CD8-positive, alpha-beta memory T cell (primary cell): ENCODE measurements at regions not wholly inside any gene's neighbourhood (a gene's known extent, or its start where the extent isn't known, plus 50 kb on each side); places are given as distances from the start of the nearest gene placed in this dataset.

Experiments used
- CTCF ChIA-PET: fragments of 350-600 bp; sonication (Branson Sonifier 250); formaldehyde crosslinking; loops from one replicate; lab custom pipeline; 2021; ENCODE audit warnings: antibody characterized with exemption; lab: Charles Lee
- POLR2A ChIA-PET: fragments of 350-600 bp; sonication (Branson Sonifier 250); formaldehyde crosslinking; loops from one replicate; lab custom pipeline; 2021; ENCODE audit warnings: antibody characterized with exemption; lab: Charles Lee
- DNase-seq, 5 donors: peaks; one replicate each; pipeline versions ENCODE4 v3.0.0 to v3.0.0-alpha.2; 2020 to 2022; ENCODE audit warnings: mixed read lengths in 1 of 5
- H3K27ac ChIP-seq: one replicate; pipeline ENCODE4 v1.7.0; 2013; ENCODE audit warnings: low read depth, mild to moderate bottlenecking, low read length, moderate library complexity
- H3K27me3 ChIP-seq: 2 replicates; pipeline ENCODE4 v1.7.0; 2013; ENCODE audit warnings: low read length, mild to moderate bottlenecking; ENCODE audit not compliant: insufficient read depth, poor library complexity, severe bottlenecking
- H3K36me3 ChIP-seq: 2 replicates; pipeline ENCODE4 v1.7.0; 2013; ENCODE audit warnings: mild to moderate bottlenecking, low read length, moderate library complexity; ENCODE audit not compliant: insufficient read depth
- H3K4me1 ChIP-seq: 2 replicates; pipeline ENCODE4 v1.7.0; 2013; ENCODE audit warnings: mild to moderate bottlenecking, low read length, moderate library complexity; ENCODE audit not compliant: insufficient read depth
- H3K4me3 ChIP-seq: 2 replicates; pipeline ENCODE4 v1.7.0; 2013; ENCODE audit warnings: mild to moderate bottlenecking, low read length
- H3K9me3 ChIP-seq: 2 replicates; pipeline ENCODE4 v1.7.0; 2013; ENCODE audit warnings: mild to moderate bottlenecking, low read length
- H3K27ac Mint-ChIP-seq, 8 donors: one replicate each; pipeline ENCODE4 v1.8.0; 2020 to 2021; ENCODE audit warnings: mixed read lengths in 8 of 8, mild to moderate bottlenecking in 6 of 8, inconsistent platforms in 3 of 8, moderate library complexity in 3 of 8
- H3K27me3 Mint-ChIP-seq, 2 donors: one replicate each; pipeline ENCODE4 v1.8.0; 2020 to 2021; ENCODE audit warnings: mixed read lengths in 2 of 2, mild to moderate bottlenecking in 1 of 2, moderate library complexity in 1 of 2
- H3K36me3 Mint-ChIP-seq, 3 donors: one replicate each; pipeline ENCODE4 v1.8.0; 2020 to 2021; ENCODE audit warnings: mixed read lengths in 3 of 3, inconsistent platforms in 1 of 3, mild to moderate bottlenecking in 1 of 3
- H3K4me1 Mint-ChIP-seq, 3 donors: one replicate each; pipeline ENCODE4 v1.8.0; 2020 to 2021; ENCODE audit warnings: mixed read lengths in 3 of 3, inconsistent platforms in 1 of 3, mild to moderate bottlenecking in 1 of 3
- H3K4me3 Mint-ChIP-seq, 7 donors: one replicate each; pipeline ENCODE4 v1.8.0; 2020 to 2021; ENCODE audit warnings: mixed read lengths in 7 of 7, mild to moderate bottlenecking in 6 of 7, moderate library complexity in 4 of 7, inconsistent platforms in 2 of 7
- H3K9me3 Mint-ChIP-seq, 5 donors: one replicate each; pipeline ENCODE4 v1.8.0; 2020 to 2022; ENCODE audit warnings: mixed read lengths in 5 of 5, mild to moderate bottlenecking in 3 of 5, moderate library complexity in 2 of 5, inconsistent platforms in 1 of 5

GRCh38 chr3:28066020-28066419 is 175.4 kb upstream of the CMC1 start:
- ChIA-PET CTCF (no interaction called here), POLR2A (no interaction called here)
- Histone ChIP-seq H3K36me3 (no peaks in the 10 kb centered on the region), H3K27ac (no peak overlapping the region), H3K27me3 (no peaks in the 10 kb centered on the region), H3K4me1 (no peaks in the 10 kb centered on the region), H3K4me3 (no peak overlapping the region), H3K9me3 (no peaks in the 10 kb centered on the region)
- Mint-ChIP-seq H3K27ac (no peak overlapping the region), H3K4me1 (no peaks in the 10 kb centered on the region), H3K36me3 (peaks cover 0 to 2% (median 0%) of the 10 kb centered on the region in 3 donors), H3K27me3 (no peaks in the 10 kb centered on the region), H3K4me3 (no peak overlapping the region), H3K9me3 (peaks cover 9 to 16% (median 12%) of the 10 kb centered on the region in 5 donors)
- DNase-seq: no peak

GRCh38 chr3:28067014-28067413 is 174.4 kb upstream of the CMC1 start:
- Mint-ChIP-seq H3K36me3 (peaks cover 0 to 2% (median 0%) of the 10 kb centered on the region in 3 donors), H3K4me1 (no peaks in the 10 kb centered on the region), H3K4me3 (no peak overlapping the region), H3K27ac (no peak overlapping the region), H3K9me3 (peaks cover 9 to 16% (median 12%) of the 10 kb centered on the region in 5 donors), H3K27me3 (no peaks in the 10 kb centered on the region)
- no peak overlapping the region for H3K4me3 ChIP-seq
- H3K27ac ChIP-seq: no peak overlapping the region
- no peaks in the 10 kb centered on the region for H3K9me3 ChIP-seq
- no peaks in the 10 kb centered on the region for H3K36me3 ChIP-seq
- H3K27me3 ChIP-seq: no peaks in the 10 kb centered on the region
- ChIA-PET CTCF (interaction anchor here (1.2 kb wide), 1 partner anchor 345 kb away, joined by 3 read pairs; the partner anchor contains the start of gene EOMES), POLR2A (no interaction called here)
- H3K4me1 ChIP-seq: no peaks in the 10 kb centered on the region
- DNase-seq: no peak

GRCh38 chr3:28068342-28068741 is 173.1 kb upstream of the CMC1 start:
- no peaks in the 10 kb centered on the region for H3K4me1 Mint-ChIP-seq
- Histone ChIP-seq H3K27ac (no peak overlapping the region), H3K4me1 (no peaks in the 10 kb centered on the region), H3K9me3 (no peaks in the 10 kb centered on the region), H3K4me3 (no peak overlapping the region), H3K27me3 (no peaks in the 10 kb centered on the region), H3K36me3 (no peaks in the 10 kb centered on the region)
- H3K9me3 Mint-ChIP-seq: peaks cover 9 to 16% (median 12%) of the 10 kb centered on the region in 5 donors
- H3K36me3 Mint-ChIP-seq: peaks cover 0 to 2% (median 0%) of the 10 kb centered on the region in 3 donors
- H3K27me3 Mint-ChIP-seq: peaks cover 0 to 1% of the 10 kb centered on the region in 2 donors
- POLR2A ChIA-PET: no interaction called here
- CTCF ChIA-PET: no interaction called here
- no peak overlapping the region for H3K4me3 Mint-ChIP-seq
- no peak for DNase-seq
- no peak overlapping the region for H3K27ac Mint-ChIP-seq

- ChIA-PET CTCF (no interaction called here), POLR2A (interaction anchor here (0.6 kb wide), 1 partner anchor 357 kb away, joined by 4 read pairs; no protein-coding TSS in a partner anchor)
- no peak for DNase-seq
- peaks cover 0 to 2% (median 0%) of the 10 kb centered on the region in 3 donors for H3K36me3 Mint-ChIP-seq
- H3K36me3 ChIP-seq: no peaks in the 10 kb centered on the region
- no peak overlapping the region for H3K4me3 Mint-ChIP-seq
- H3K27ac Mint-ChIP-seq: no peak overlapping the region
- H3K4me1 ChIP-seq: no peaks in the 10 kb centered on the region
- peaks cover 9 to 16% (median 12%) of the 10 kb centered on the region in 5 donors for H3K9me3 Mint-ChIP-seq
- H3K4me3 ChIP-seq: no peak overlapping the region
- no peaks in the 10 kb centered on the region for H3K9me3 ChIP-seq
- H3K27me3 Mint-ChIP-seq: peaks cover 0 to 2% of the 10 kb centered on the region in 2 donors
- no peaks in the 10 kb centered on the region for H3K27me3 ChIP-seq
- H3K27ac ChIP-seq: no peak overlapping the region
- H3K4me1 Mint-ChIP-seq: no peaks in the 10 kb centered on the region
Observed at GRCh38 chr3:28069438-28069837, 172.0 kb upstream of the CMC1 start.

- H3K36me3 Mint-ChIP-seq: peaks cover 0 to 4% (median 0%) of the 10 kb centered on the region in 3 donors
- DNase-seq: no peak
- no peaks in the 10 kb centered on the region for H3K9me3 ChIP-seq
- CTCF ChIA-PET: no interaction called here
- no peak overlapping the region for H3K27ac Mint-ChIP-seq
- H3K4me1 Mint-ChIP-seq: no peaks in the 10 kb centered on the region
- peaks cover 0 to 2% of the 10 kb centered on the region in 2 donors for H3K27me3 Mint-ChIP-seq
- no peaks in the 10 kb centered on the region for H3K4me1 ChIP-seq
- H3K27ac ChIP-seq: no peak overlapping the region
- POLR2A ChIA-PET: no interaction called here
- H3K4me3 Mint-ChIP-seq: no peak overlapping the region
- no peaks in the 10 kb centered on the region for H3K9me3 Mint-ChIP-seq
- no peaks in the 10 kb centered on the region for H3K27me3 ChIP-seq
- H3K36me3 ChIP-seq: no peaks in the 10 kb centered on the region
- no peak overlapping the region for H3K4me3 ChIP-seq
Observed at GRCh38 chr3:28076246-28076645, 165.2 kb upstream of the CMC1 start.

- Mint-ChIP-seq H3K4me3 (no peak overlapping the region), H3K27me3 (peaks cover 0 to 2% of the 10 kb centered on the region in 2 donors), H3K36me3 (peaks cover 0 to 4% (median 0%) of the 10 kb centered on the region in 3 donors), H3K9me3 (no peaks in the 10 kb centered on the region), H3K27ac (no peak overlapping the region), H3K4me1 (peaks cover 3 to 10% (median 9%) of the 10 kb centered on the region in 3 donors)
- Histone ChIP-seq H3K9me3 (no peaks in the 10 kb centered on the region), H3K27ac (no peak overlapping the region), H3K27me3 (no peaks in the 10 kb centered on the region), H3K4me1 (no peaks in the 10 kb centered on the region), H3K36me3 (no peaks in the 10 kb centered on the region), H3K4me3 (no peak overlapping the region)
- ChIA-PET POLR2A (no interaction called here), CTCF (interaction anchor here (0.7 to 2.3 kb wide), 3 partner anchors 10 to 365 kb away, joined by 3 to 8 read pairs (median 3); no protein-coding TSS in a partner anchor)
- no peak for DNase-seq
Observed at GRCh38 chr3:28077572-28077971, 163.8 kb upstream of the CMC1 start.

GRCh38 chr3:28078536-28078935 is 162.9 kb upstream of the CMC1 start:
- Mint-ChIP-seq H3K4me3 (no peak overlapping the region), H3K4me1 (peaks cover 3 to 10% (median 9%) of the 10 kb centered on the region in 3 donors), H3K27me3 (no peaks in the 10 kb centered on the region), H3K9me3 (no peaks in the 10 kb centered on the region), H3K27ac (no peak overlapping the region), H3K36me3 (peaks cover 0 to 4% (median 0%) of the 10 kb centered on the region in 3 donors)
- no peak overlapping the region for H3K4me3 ChIP-seq
- ChIA-PET CTCF (interaction anchor here (1.3 to 2.3 kb wide), 2 partner anchors 9 to 366 kb away, joined by 3 to 8 read pairs; no protein-coding TSS in a partner anchor), POLR2A (no interaction called here)
- no peaks in the 10 kb centered on the region for H3K4me1 ChIP-seq
- H3K27ac ChIP-seq: no peak overlapping the region
- no peak for DNase-seq
- H3K36me3 ChIP-seq: no peaks in the 10 kb centered on the region
- no peaks in the 10 kb centered on the region for H3K27me3 ChIP-seq
- no peaks in the 10 kb centered on the region for H3K9me3 ChIP-seq

- Mint-ChIP-seq H3K4me3 (no peak overlapping the region), H3K27me3 (no peaks in the 10 kb centered on the region), H3K36me3 (peaks cover 0 to 4% (median 0%) of the 10 kb centered on the region in 3 donors), H3K9me3 (no peaks in the 10 kb centered on the region), H3K4me1 (peaks cover 3 to 10% (median 9%) of the 10 kb centered on the region in 3 donors), H3K27ac (peak overlapping the region in 1 of 8 donors; percentile 5)
- Histone ChIP-seq H3K4me3 (no peak overlapping the region), H3K36me3 (no peaks in the 10 kb centered on the region), H3K9me3 (no peaks in the 10 kb centered on the region), H3K27me3 (no peaks in the 10 kb centered on the region), H3K27ac (no peak overlapping the region), H3K4me1 (no peaks in the 10 kb centered on the region)
- no peak for DNase-seq
- CTCF ChIA-PET: interaction anchor here (0.7 to 1.0 kb wide), 3 partner anchors 9 to 50 kb away, joined by 3 read pairs; no protein-coding TSS in a partner anchor
- POLR2A ChIA-PET: no interaction called here
Observed at GRCh38 chr3:28080716-28081115, 160.7 kb upstream of the CMC1 start.
